WTC11 (cell line): ENCODE measurements at regions not wholly inside any gene's neighbourhood (a gene's known extent, or its start where the extent isn't known, plus 50 kb on each side); places are given as distances from the start of the nearest gene placed in this dataset.
"Not testable (repeated sequence)": the region's sequence is repeated elsewhere in the genome, so short reads cannot be mapped to it uniquely, and the experiment has no call there.

Source experiments
- ATAC-seq: fragments of 200-7000 bp; cut with Tn5 transposase; 2 replicates; pipeline ENCODE4 v1.10.0; 2021; ENCODE audit warnings: mild to moderate bottlenecking, moderate library complexity
- CTCF ChIA-PET: fragments of 300-600 bp; sonication (Branson Sonifier 250); formaldehyde crosslinking; loops from one replicate; lab custom pipeline; 2021; ENCODE audit warnings: antibody characterized with exemption; lab: Charles Lee
- POLR2A ChIA-PET: fragments of 350-600 bp; sonication (Branson Sonifier 250); formaldehyde crosslinking; loops from one replicate; lab custom pipeline; 2021; ENCODE audit warnings: antibody characterized with exemption; lab: Charles Lee
- DNase-seq: peaks from one replicate; pipeline ENCODE4 v3.0.0; 2021; ENCODE audit warnings: low spot score
- H3K27ac Mint-ChIP-seq: 2 replicates; pipeline ENCODE4 v1.8.0; 2021; ENCODE audit warnings: mixed read lengths
- H3K27me3 Mint-ChIP-seq: 2 replicates; pipeline ENCODE4 v1.8.0; 2021; ENCODE audit warnings: low read depth, mild to moderate bottlenecking, moderate library complexity, mixed read lengths
- H3K36me3 Mint-ChIP-seq: 2 replicates; pipeline ENCODE4 v1.8.0; 2021; ENCODE audit warnings: mixed read lengths
- H3K4me1 Mint-ChIP-seq: 2 replicates; pipeline ENCODE4 v1.8.0; 2022; ENCODE audit warnings: mixed read lengths
- H3K4me3 Mint-ChIP-seq: 2 replicates; pipeline ENCODE4 v1.8.0; 2021; ENCODE audit warnings: mild to moderate bottlenecking, moderate library complexity, mixed read lengths
- H3K9me3 Mint-ChIP-seq: 2 replicates; pipeline ENCODE4 v1.8.0; 2021; ENCODE audit warnings: mixed read lengths
- EMX1 ChIP-seq: fragments of 250-450 bp; sonication (Bioruptor Pico); IDR thresholded peaks from 2 replicates; pipeline ENCODE4 v1.8.0; 2021; ENCODE audit warnings: mild to moderate bottlenecking
- MXD4 ChIP-seq: fragments of 250-450 bp; sonication (Bioruptor Pico); IDR thresholded peaks from 2 replicates; pipeline ENCODE4 v1.8.0; 2021; ENCODE audit warnings: mild to moderate bottlenecking, moderate library complexity, borderline replicate concordance
- OVOL2 ChIP-seq: fragments of 250-450 bp; sonication (Bioruptor Pico); IDR thresholded peaks from 2 replicates; pipeline ENCODE4 v1.9.0; 2021; ENCODE audit warnings: mild to moderate bottlenecking, borderline replicate concordance
- PRDM15 ChIP-seq: sonication (generic); formaldehyde crosslinking; IDR thresholded peaks from 2 replicates; pipeline ENCODE4 v1.8.0; 2022; ENCODE audit warnings: missing genetic modification reagents
- SOX15 ChIP-seq: fragments of 250-450 bp; sonication (Bioruptor Pico); IDR thresholded peaks from 2 replicates; pipeline ENCODE4 v1.9.0; 2021; ENCODE audit warnings: mild to moderate bottlenecking

GRCh38 chr1:178039891-178040290 lies 54.0 kb upstream of the RASAL2 start (continued):
- no peak for TF ChIP-seq EMX1
- no peak for TF ChIP-seq MXD4
- TF ChIP-seq OVOL2: no peak
- no peak for TF ChIP-seq PRDM15
- no peak for TF ChIP-seq SOX15 (CRISPR knock-in tag)

GRCh38 chr1:178043940-178044339 lies 50.0 kb upstream of the RASAL2 start:
- CTCF ChIA-PET, H3K36me3 Mint-ChIP-seq, H3K4me3 Mint-ChIP-seq, DNase-seq, H3K27me3 Mint-ChIP-seq, POLR2A ChIA-PET, ATAC-seq, H3K27ac Mint-ChIP-seq: not testable (repeated sequence)
- Mint-ChIP-seq H3K9me3 (peaks cover 14% of the 10 kb centered on the region), H3K4me1 (peaks cover 11% of the 10 kb centered on the region)
